ENCODE measurements at regions not wholly inside any gene's neighbourhood (a gene's known extent, or its start where the extent isn't known, plus 50 kb on each side); places are given as distances from the start of the nearest gene placed in this dataset.

GRCh38 chr4:180993244-180993836, 1249.9 kb upstream of the TENM3 start:
- no peak for ATAC-seq (ENCODE audit: low read depth)
- dilution Hi-C loops (cut with HindIII; ENCODE audit: low sequenced_read_pairs, unreplicated experiment): no loop called here
- CTCF ChIA-PET: no interaction called here

More at GRCh38 chr4:180993244-180993836, 1249.9 kb upstream of the TENM3 start:
- no peak overlapping the region for H2AK5ac ChIP-seq (ENCODE audit: low read depth, low read length)
- no TSS peak for BruUV-seq (replicated peaks)
- no peak overlapping the region for H3K4ac ChIP-seq (ENCODE audit: low read depth, low read length)
- no peak overlapping the region for H3K9ac ChIP-seq (ENCODE audit: low read depth, low read length)
- no peaks in the 10 kb centered on the region for H3K36me3 ChIP-seq (ENCODE audit: control insufficient read depth, insufficient read depth, low read length)
- no peaks in the 10 kb centered on the region for H3K9me3 ChIP-seq (ENCODE audit: control insufficient read depth, insufficient read depth, low read length)
- no peak overlapping the region for H3K14ac ChIP-seq (replicated peaks; ENCODE audit: low read depth, low read length)
- no peak overlapping the region for H3K27ac ChIP-seq (ENCODE audit: insufficient read depth, low read length)
- no peak overlapping the region for H3K4me3 ChIP-seq (ENCODE audit: insufficient read depth, low read depth, low read length)
- H4K8ac ChIP-seq (ENCODE audit: low read depth in 2 of 2, low read length in 2 of 2): no peak overlapping the region
- no peaks in the 10 kb centered on the region for H4K20me1 ChIP-seq (ENCODE audit: insufficient read depth, low read length)
- no peaks in the 10 kb centered on the region for H3K27me3 ChIP-seq (ENCODE audit: control insufficient read depth, insufficient read depth, low read length)
- in situ Hi-C loops (cut with MboI; ENCODE audit: low sequenced_read_pairs) (no loop called here), intact Hi-C loops (cut with micrococcal nuclease) (no loop called here)
- no CpG with 5 or more reads among the region's 1 CpG for WGBS, 2 experiments (ENCODE audit: extremely low coverage in 2 of 2, insufficient read length in 1 of 2)
- no peak overlapping the region for H2BK20ac ChIP-seq (ENCODE audit: low read depth, low read length)
- H3K18ac ChIP-seq (ENCODE audit: low read depth, low read length): no peak overlapping the region
- no peak overlapping the region for H2BK15ac ChIP-seq (ENCODE audit: low read depth, low read length)
- H3K79me1 ChIP-seq (ENCODE audit: low read depth in 1 of 2, low read length in 2 of 2): no peaks in the 10 kb centered on the region
- no peak overlapping the region for H3K56ac ChIP-seq (ENCODE audit: extremely low read depth, insufficient read depth, low read length)
- H2BK5ac ChIP-seq (ENCODE audit: low read depth, low read length, poor library complexity, severe bottlenecking): no peak overlapping the region
- H3K9me1 ChIP-seq (ENCODE audit: insufficient read depth, low read length): no peaks in the 10 kb centered on the region
- POLR2A ChIA-PET (ENCODE audit: unreplicated experiment): no interaction called here
- H3K4me2 ChIP-seq (ENCODE audit: low read depth, low read length): no peak overlapping the region
- no peak overlapping the region for H4K91ac ChIP-seq (ENCODE audit: insufficient read depth, low read depth, low read length)
- no peaks in the 10 kb centered on the region for H3K4me1 ChIP-seq (ENCODE audit: control insufficient read depth, insufficient read depth, low read length)
- H2AFZ ChIP-seq (replicated peaks; ENCODE audit: low read length, poor library complexity): no peak overlapping the region
- H2AK9ac ChIP-seq (replicated peaks; ENCODE audit: low read depth, low read length, poor library complexity): no peak overlapping the region
- TF ChIP-seq CTCF (conservative IDR thresholded peaks at IDR 0.05; ENCODE audit: low read depth, low read length): no peak
- TF ChIP-seq CHD1 (IDR thresholded peaks at IDR 0.05; ENCODE audit: low read depth, low read length): no peak
- TF ChIP-seq NFE2L2 (IDR thresholded peaks at IDR 0.05; ENCODE audit: low read depth, low read length): no peak
- TF ChIP-seq MXI1 (IDR thresholded peaks at IDR 0.05; ENCODE audit: borderline replicate concordance, low read depth, low read length): no peak
- no peak for TF ChIP-seq RFX5 (IDR thresholded peaks at IDR 0.05; ENCODE audit: low read depth, low read length)
- TF ChIP-seq SMC3 (IDR thresholded peaks at IDR 0.05; ENCODE audit: low read depth, low read length): no peak
- TF ChIP-seq MAFK (IDR thresholded peaks at IDR 0.05; ENCODE audit: low read depth, low read length): no peak
- TF ChIP-seq FOS (IDR thresholded peaks at IDR 0.05; ENCODE audit: low read depth, low read length): no peak
- TF ChIP-seq RAD21 (IDR thresholded peaks at IDR 0.05; ENCODE audit: low read length): no peak
- TF ChIP-seq BHLHE40 (IDR thresholded peaks at IDR 0.05; ENCODE audit: low read depth, low read length): no peak
- no peak for TF ChIP-seq ELK1 (IDR thresholded peaks at IDR 0.05; ENCODE audit: borderline replicate concordance, low read depth, low read length)
- no peak overlapping the region for H3K23ac ChIP-seq (ENCODE audit: low read depth, low read length)
- H4K5ac ChIP-seq (ENCODE audit: low read depth, low read length): no peak overlapping the region
- no peak for DNase-seq
- H2BK120ac ChIP-seq (ENCODE audit: low read depth, low read length): no peak overlapping the region

All from IMR-90 (cell line).